Kidney epithelial cell (primary cell): ENCODE measurements at regions not wholly inside any gene's neighbourhood (a gene's known extent, or its start where the extent isn't known, plus 50 kb on each side); places are given as distances from the start of the nearest gene placed in this dataset.

Experiments used
- DNase-seq: peaks from one replicate; pipeline ENCODE4 v3.0.0-alpha.2; 2010; ENCODE audit warnings: low read depth
- H3K27me3 ChIP-seq: 2 replicates; pipeline ENCODE4 v1.6.0; 2011; ENCODE audit warnings: low read length; ENCODE audit not compliant: control insufficient read depth, insufficient read depth
- H3K36me3 ChIP-seq: 2 replicates; pipeline ENCODE4 v1.5.1; 2011; ENCODE audit warnings: low read length; ENCODE audit not compliant: control insufficient read depth, insufficient read depth
- H3K4me3 ChIP-seq: 2 replicates; pipeline ENCODE4 v1.5.1; 2011; ENCODE audit warnings: low read depth, mild to moderate bottlenecking, control low read depth, low read length
- CTCF ChIP-seq: IDR thresholded peaks from 2 replicates; pipeline ENCODE4 v1.5.1; 2011; ENCODE audit warnings: mild to moderate bottlenecking, moderate library complexity, low read length, control low read depth, inconsistent platforms; ENCODE audit not compliant: insufficient read depth, poor library complexity, severe bottlenecking

- Histone ChIP-seq H3K36me3 (no peaks in the 10 kb centered on the region), H3K27me3 (no peaks in the 10 kb centered on the region)
Measured at GRCh38 chr7:24455813-24456525, 117.3 kb upstream of the PALS2 start.

GRCh38 chr7:24456526-24457218 is 116.6 kb upstream of the PALS2 start:
- TF ChIP-seq CTCF, result no peak
- no peaks in the 10 kb centered on the region for H3K36me3 ChIP-seq
- no peak for DNase-seq
- no peaks in the 10 kb centered on the region for H3K27me3 ChIP-seq
- no peak overlapping the region for H3K4me3 ChIP-seq

More at GRCh38 chr7:24455813-24456525, 117.3 kb upstream of the PALS2 start:
- TF ChIP-seq CTCF, result no peak
- H3K4me3 ChIP-seq, result no peak overlapping the region
- no peak for DNase-seq

- DNase-seq, result no peak
Measured at GRCh38 chr7:24457219-24457558, 116.1 kb upstream of the PALS2 start.

GRCh38 chr7:24462117-24462516 is 111.1 kb upstream of the PALS2 start:
- no peak for DNase-seq
- no peaks in the 10 kb centered on the region for H3K27me3 ChIP-seq
- no peak overlapping the region for H3K4me3 ChIP-seq
- H3K36me3 ChIP-seq, result no peaks in the 10 kb centered on the region
- no peak for TF ChIP-seq CTCF

More at GRCh38 chr7:24457219-24457558, 116.1 kb upstream of the PALS2 start:
- no peak for TF ChIP-seq CTCF
- no peaks in the 10 kb centered on the region for H3K27me3 ChIP-seq
- no peak overlapping the region for H3K4me3 ChIP-seq
- no peaks in the 10 kb centered on the region for H3K36me3 ChIP-seq

GRCh38 chr7:24462984-24463383 is 110.3 kb upstream of the PALS2 start:
- DNase-seq, result no peak
- H3K27me3 ChIP-seq, result no peaks in the 10 kb centered on the region
- no peak for TF ChIP-seq CTCF

More at GRCh38 chr7:24462984-24463383, 110.3 kb upstream of the PALS2 start:
- no peaks in the 10 kb centered on the region for H3K36me3 ChIP-seq
- H3K4me3 ChIP-seq, result no peak overlapping the region
